GM06990 (cell line): ENCODE measurements at regions not wholly inside any gene's neighbourhood (a gene's known extent, or its start where the extent isn't known, plus 50 kb on each side); places are given as distances from the start of the nearest gene placed in this dataset.

Experiments used
- DNase-seq: peaks from one replicate; pipeline ENCODE4 v3.0.0-alpha.2; 2011; ENCODE audit not compliant: insufficient read length; ENCODE audit errors: extremely low read depth
- H3K27me3 ChIP-seq: replicated peaks from 2 replicates; pipeline ENCODE4 v1.6.0; 2011; ENCODE audit warnings: low read length; ENCODE audit not compliant: control insufficient read depth, insufficient read depth
- H3K36me3 ChIP-seq: 2 replicates; pipeline ENCODE4 v1.5.1; 2011; ENCODE audit warnings: low read length; ENCODE audit not compliant: control insufficient read depth, insufficient read depth
- H3K4me3 ChIP-seq: replicated peaks from 2 replicates; pipeline ENCODE4 v1.5.1; 2011; ENCODE audit warnings: low read depth, mild to moderate bottlenecking, control low read depth, low read length
- TF ChIP-seq, protein P1 (sequence below): IDR thresholded peaks from 2 replicates; pipeline ENCODE4 v1.5.1; 2011; ENCODE audit warnings: low read length, control low read depth, mild to moderate bottlenecking, inconsistent platforms; ENCODE audit not compliant: insufficient read depth, poor library complexity, severe bottlenecking

- no peak for DNase-seq
- Histone ChIP-seq H3K27me3 (no peaks in the 10 kb centered on the region), H3K36me3 (no peaks in the 10 kb centered on the region), H3K4me3 (no peak overlapping the region)
- TF ChIP-seq, protein P1, sequence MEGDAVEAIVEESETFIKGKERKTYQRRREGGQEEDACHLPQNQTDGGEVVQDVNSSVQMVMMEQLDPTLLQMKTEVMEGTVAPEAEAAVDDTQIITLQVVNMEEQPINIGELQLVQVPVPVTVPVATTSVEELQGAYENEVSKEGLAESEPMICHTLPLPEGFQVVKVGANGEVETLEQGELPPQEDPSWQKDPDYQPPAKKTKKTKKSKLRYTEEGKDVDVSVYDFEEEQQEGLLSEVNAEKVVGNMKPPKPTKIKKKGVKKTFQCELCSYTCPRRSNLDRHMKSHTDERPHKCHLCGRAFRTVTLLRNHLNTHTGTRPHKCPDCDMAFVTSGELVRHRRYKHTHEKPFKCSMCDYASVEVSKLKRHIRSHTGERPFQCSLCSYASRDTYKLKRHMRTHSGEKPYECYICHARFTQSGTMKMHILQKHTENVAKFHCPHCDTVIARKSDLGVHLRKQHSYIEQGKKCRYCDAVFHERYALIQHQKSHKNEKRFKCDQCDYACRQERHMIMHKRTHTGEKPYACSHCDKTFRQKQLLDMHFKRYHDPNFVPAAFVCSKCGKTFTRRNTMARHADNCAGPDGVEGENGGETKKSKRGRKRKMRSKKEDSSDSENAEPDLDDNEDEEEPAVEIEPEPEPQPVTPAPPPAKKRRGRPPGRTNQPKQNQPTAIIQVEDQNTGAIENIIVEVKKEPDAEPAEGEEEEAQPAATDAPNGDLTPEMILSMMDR = no peak
Measured at GRCh38 chr5:159725475-159725874, 190.8 kb upstream of the ADRA1B start.

- H3K4me3 ChIP-seq = no peak overlapping the region
- DNase-seq = no peak
- no peaks in the 10 kb centered on the region for H3K36me3 ChIP-seq
- TF ChIP-seq, protein P1 = no peak
- no peaks in the 10 kb centered on the region for H3K27me3 ChIP-seq
Measured at GRCh38 chr5:159727167-159727566, 189.1 kb upstream of the ADRA1B start.

GRCh38 chr5:159730285-159730684, 186.0 kb upstream of the ADRA1B start:
- TF ChIP-seq, protein P1 = no peak
- no peak for DNase-seq
- Histone ChIP-seq H3K27me3 (no peaks in the 10 kb centered on the region), H3K4me3 (no peak overlapping the region), H3K36me3 (no peaks in the 10 kb centered on the region)

DNA sequence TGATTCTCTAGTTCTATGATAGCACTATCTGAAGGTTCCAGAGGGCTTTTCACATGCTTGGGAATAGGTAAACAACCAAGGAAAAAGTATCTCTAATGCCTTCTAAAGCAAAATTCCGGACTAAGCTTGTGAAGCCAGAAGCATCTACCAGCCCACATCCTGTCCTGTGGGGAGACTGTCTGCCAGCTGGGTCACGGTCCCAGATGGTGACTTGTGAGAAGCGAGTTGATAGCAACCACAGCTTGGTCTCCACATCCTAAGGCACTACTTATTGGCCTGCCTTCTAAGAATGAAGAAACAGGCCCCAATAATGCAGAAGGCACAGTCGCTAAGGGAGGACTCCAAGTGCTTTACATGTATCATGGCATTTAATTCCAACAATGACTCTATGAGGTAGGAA, 184.1 kb upstream of the ADRA1B start:
- DNase-seq = no peak

GRCh38 chr5:159734366-159734765, 181.9 kb upstream of the ADRA1B start:
- DNase-seq = no peak
- Histone ChIP-seq H3K4me3 (no peak overlapping the region), H3K36me3 (no peaks in the 10 kb centered on the region), H3K27me3 (no peaks in the 10 kb centered on the region; the same call in 1 of the 2 replicates)
- TF ChIP-seq, protein P1 = no peak

More for the DNA sequence above, 184.1 kb upstream of the ADRA1B start:
- Histone ChIP-seq H3K4me3 (no peak overlapping the region), H3K36me3 (no peaks in the 10 kb centered on the region), H3K27me3 (no peaks in the 10 kb centered on the region; the same call in 1 of the 2 replicates)
- TF ChIP-seq, protein P1 = no peak

DNA sequence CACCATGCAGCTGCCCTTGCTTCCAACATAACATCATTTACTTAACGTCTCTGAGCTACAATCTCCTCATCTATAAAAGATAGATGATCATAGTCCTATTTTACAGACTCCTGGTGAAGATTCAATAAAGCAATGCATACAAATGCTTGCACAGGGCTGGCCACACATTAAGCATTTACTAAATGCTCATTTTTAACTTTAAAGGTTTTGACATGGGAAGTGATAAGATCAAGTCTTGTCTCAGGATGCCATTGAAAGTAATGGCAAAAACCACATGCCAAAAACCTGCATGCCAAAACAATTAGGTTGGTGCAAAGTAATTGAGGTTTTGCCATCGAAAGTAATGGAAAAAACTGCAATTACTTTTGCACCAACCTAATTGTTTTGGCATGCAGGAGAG, 181.2 kb upstream of the ADRA1B start:
- no peaks in the 10 kb centered on the region for H3K36me3 ChIP-seq
- no peak overlapping the region for H3K4me3 ChIP-seq
- TF ChIP-seq, protein P1 = no peak
- DNase-seq = no peak
- H3K27me3 ChIP-seq = no peaks in the 10 kb centered on the region; the same call in 1 of the 2 replicates
